ENCODE measurements at regions not wholly inside any gene's neighbourhood (a gene's known extent, or its start where the extent isn't known, plus 50 kb on each side); places are given as distances from the start of the nearest gene placed in this dataset.

DNA sequence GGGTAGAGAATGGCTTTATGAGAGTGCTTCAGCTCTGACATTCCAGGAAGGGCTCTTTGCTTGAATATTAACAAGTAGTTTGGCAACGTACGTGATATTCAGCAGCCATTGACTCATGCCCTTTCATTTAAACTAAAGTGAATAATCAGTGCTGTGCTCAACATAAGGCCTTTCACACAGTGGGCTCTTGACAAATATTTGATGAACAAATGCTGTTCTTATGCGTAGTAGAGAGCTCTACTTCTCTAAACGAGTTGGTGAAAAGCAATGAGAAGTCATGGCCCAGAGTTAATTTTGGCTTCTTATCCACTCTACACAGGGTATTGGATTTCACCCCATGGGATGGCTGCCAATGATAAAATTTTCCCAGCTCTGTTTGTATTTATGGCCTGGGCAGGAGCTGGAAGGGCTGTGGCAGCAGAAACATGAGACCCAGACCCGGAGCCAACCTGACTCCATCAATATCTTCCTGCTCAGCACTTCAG lies 338.9 kb downstream of the CCDC85A start:
- Histone ChIP-seq H3K9me3 (replicated peaks; ENCODE audit: control insufficient read depth, insufficient read depth, low read length) (no peaks in the 10 kb centered on the region), H3K27ac (ENCODE audit: insufficient read depth, low read depth, low read length) (no peak overlapping the region), H3K36me3 (ENCODE audit: control insufficient read depth in 2 of 2, extremely low read depth in 1 of 2, insufficient read depth in 2 of 2, low read length in 2 of 2) (no peaks in the 10 kb centered on the region), H4K20me1 (replicated peaks; ENCODE audit: control insufficient read depth, extremely low read depth, insufficient read depth, low read length) (no peaks in the 10 kb centered on the region), H3K27me3 (ENCODE audit: control insufficient read depth in 2 of 2, insufficient read depth in 2 of 2, low read length in 2 of 2) (peaks cover 0 to 2% of the 10 kb centered on the region in 2 experiments), H3K4me1 (ENCODE audit: control insufficient read depth, extremely low read depth, insufficient read depth, low read length) (no peaks in the 10 kb centered on the region), H3K9me1 (replicated peaks; ENCODE audit: control insufficient read depth, extremely low read depth, insufficient read depth, low read length) (no peaks in the 10 kb centered on the region), H3K9ac (replicated peaks; ENCODE audit: extremely low read depth, insufficient read depth, low read length) (no peak overlapping the region), H3K4me3 (replicated peaks in 1 of 3; ENCODE audit: insufficient read depth in 1 of 3, low read depth in 1 of 3, low read length in 3 of 3) (no peak overlapping the region), H3K4me2 (ENCODE audit: insufficient read depth, low read length) (no peak overlapping the region), H2AFZ (ENCODE audit: low read depth, low read length) (no peak overlapping the region), H3K79me2 (ENCODE audit: control insufficient read depth, insufficient read depth, low read length) (no peaks in the 10 kb centered on the region)
- CTCF ChIA-PET, result no interaction called here
- FAIRE-seq, result no peak
- no TSS peak for BruUV-seq (replicated peaks)
- POLR2A ChIA-PET, result no interaction called here
- no peak for TF ChIP-seq JUN (IDR thresholded peaks at IDR 0.05; ENCODE audit: borderline replicate concordance, insufficient read depth, insufficient read length, low read depth)
- TF ChIP-seq GATA2 (IDR thresholded peaks at IDR 0.05; ENCODE audit: insufficient read depth, insufficient read length, low read depth, low read length), result no peak
- no peak for TF ChIP-seq MYC (IDR thresholded peaks at IDR 0.05; ENCODE audit: low read depth, low read length)
- DNase-seq (ENCODE audit: low read depth, low spot score), result no peak
- dilution Hi-C loops (cut with MboI; ENCODE audit: extremely low pct_ligation_motif_present, low sequenced_read_pairs), result no loop called here
- intact Hi-C loops (cut with micrococcal nuclease), result loop anchor here (10.0 kb wide), 1 partner anchor 338 kb away; the partner anchor contains the start of gene CCDC85A

DNA sequence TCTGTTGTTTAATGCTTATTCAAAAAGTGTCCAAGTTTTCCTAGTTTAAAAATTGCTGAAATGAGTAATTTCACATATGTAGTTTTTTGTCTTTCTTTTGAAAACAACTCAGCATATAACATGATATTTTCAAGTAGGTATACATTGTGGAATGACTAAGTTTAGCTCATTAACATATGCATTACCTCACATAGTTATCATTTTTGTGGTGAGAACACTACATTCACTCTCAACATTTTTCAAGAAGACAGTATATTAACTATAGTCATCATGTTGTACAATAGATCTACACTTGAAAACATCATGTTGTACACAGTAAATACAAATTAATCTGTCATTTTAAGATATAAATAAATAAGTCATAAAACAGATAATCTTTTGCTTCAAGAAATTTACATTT lies 340.0 kb downstream of the CCDC85A start:
- BruUV-seq (replicated peaks), result no TSS peak
- H3K9me1 ChIP-seq (replicated peaks; ENCODE audit: control insufficient read depth, extremely low read depth, insufficient read depth, low read length), result no peaks in the 10 kb centered on the region
- no peaks in the 10 kb centered on the region for H3K9me3 ChIP-seq (replicated peaks; ENCODE audit: control insufficient read depth, insufficient read depth, low read length)
- no peak overlapping the region for H2AFZ ChIP-seq (ENCODE audit: low read depth, low read length)
- no peak overlapping the region for H3K4me3 ChIP-seq (replicated peaks in 1 of 3; ENCODE audit: insufficient read depth in 1 of 3, low read depth in 1 of 3, low read length in 3 of 3)
- FAIRE-seq, result no peak
- no peaks in the 10 kb centered on the region for H4K20me1 ChIP-seq (replicated peaks; ENCODE audit: control insufficient read depth, extremely low read depth, insufficient read depth, low read length)
- H3K36me3 ChIP-seq (ENCODE audit: control insufficient read depth in 2 of 2, extremely low read depth in 1 of 2, insufficient read depth in 2 of 2, low read length in 2 of 2), result no peaks in the 10 kb centered on the region
- no peak overlapping the region for H3K4me2 ChIP-seq (ENCODE audit: insufficient read depth, low read length)
- dilution Hi-C loops (cut with MboI; ENCODE audit: extremely low pct_ligation_motif_present, low sequenced_read_pairs) (no loop called here), intact Hi-C loops (cut with micrococcal nuclease) (loop anchor here (10.0 kb wide), 1 partner anchor 339 kb away; the partner anchor contains the start of gene CCDC85A)
- CTCF ChIA-PET, result no interaction called here
- H3K9ac ChIP-seq (replicated peaks; ENCODE audit: extremely low read depth, insufficient read depth, low read length), result no peak overlapping the region
- no peaks in the 10 kb centered on the region for H3K79me2 ChIP-seq (ENCODE audit: control insufficient read depth, insufficient read depth, low read length)
- H3K27me3 ChIP-seq (ENCODE audit: control insufficient read depth in 2 of 2, insufficient read depth in 2 of 2, low read length in 2 of 2), result peaks cover 0 to 2% of the 10 kb centered on the region in 2 experiments
- TF ChIP-seq, protein P1, sequence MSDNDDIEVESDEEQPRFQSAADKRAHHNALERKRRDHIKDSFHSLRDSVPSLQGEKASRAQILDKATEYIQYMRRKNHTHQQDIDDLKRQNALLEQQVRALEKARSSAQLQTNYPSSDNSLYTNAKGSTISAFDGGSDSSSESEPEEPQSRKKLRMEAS (IDR thresholded peaks at IDR 0.05; ENCODE audit: insufficient read depth, insufficient read length), result no peak
- TF ChIP-seq EZH2 (IDR thresholded peaks at IDR 0.05; ENCODE audit: borderline replicate concordance, low read depth, low read length, severe bottlenecking) (no peak), FOS (IDR thresholded peaks at IDR 0.05; ENCODE audit: borderline replicate concordance, insufficient read depth, low read length) (no peak), GATA2 (IDR thresholded peaks at IDR 0.05; ENCODE audit: insufficient read depth, insufficient read length, low read depth, low read length) (no peak), CTCF (IDR thresholded peaks at IDR 0.05; ENCODE audit: extremely low read depth in 1 of 2, insufficient read depth in 1 of 2, low read depth in 1 of 2, low read length in 2 of 2) (no peak), POLR2AphosphoS5 (IDR thresholded peaks at IDR 0.05; ENCODE audit: insufficient read depth, low read depth, low read length) (no peak)
- no peak for DNase-seq (ENCODE audit: low read depth, low spot score)
- POLR2A ChIA-PET, result no interaction called here
- H3K27ac ChIP-seq (ENCODE audit: insufficient read depth, low read depth, low read length), result no peak overlapping the region
- H3K4me1 ChIP-seq (ENCODE audit: control insufficient read depth, extremely low read depth, insufficient read depth, low read length), result no peaks in the 10 kb centered on the region

All from endothelial cell of umbilical vein (primary cell).